T-helper 2 cell treated with Interferon-gamma antibody and Interleukin-4, amounts not matched to agents 5 μg/mL and 100 μg/mL, for 36 hours (primary cell): ENCODE measurements at regions not wholly inside any gene's neighbourhood (a gene's known extent, or its start where the extent isn't known, plus 50 kb on each side); places are given as distances from the start of the nearest gene placed in this dataset.

Source experiments
- DNase-seq: peaks from one replicate; pipeline ENCODE4 v3.0.0; 2021; ENCODE audit warnings: low spot score
- H3K27ac Mint-ChIP-seq: one replicate; pipeline ENCODE4 v1.8.0; 2021; ENCODE audit warnings: mild to moderate bottlenecking, mixed read lengths
- H3K27me3 Mint-ChIP-seq: one replicate; pipeline ENCODE4 v1.8.0; 2021; ENCODE audit warnings: low read depth, mixed read lengths
- H3K36me3 Mint-ChIP-seq: one replicate; pipeline ENCODE4 v1.8.0; 2021; ENCODE audit warnings: low read depth, mixed read lengths
- H3K4me1 Mint-ChIP-seq: one replicate; pipeline ENCODE4 v1.8.0; 2021; ENCODE audit warnings: low read depth, mixed read lengths
- H3K4me3 Mint-ChIP-seq: one replicate; pipeline ENCODE4 v1.8.0; 2022; ENCODE audit warnings: mild to moderate bottlenecking, moderate library complexity, mixed read lengths
- H3K9me3 Mint-ChIP-seq: one replicate; pipeline ENCODE4 v1.8.0; 2021; ENCODE audit warnings: mixed read lengths

DNA sequence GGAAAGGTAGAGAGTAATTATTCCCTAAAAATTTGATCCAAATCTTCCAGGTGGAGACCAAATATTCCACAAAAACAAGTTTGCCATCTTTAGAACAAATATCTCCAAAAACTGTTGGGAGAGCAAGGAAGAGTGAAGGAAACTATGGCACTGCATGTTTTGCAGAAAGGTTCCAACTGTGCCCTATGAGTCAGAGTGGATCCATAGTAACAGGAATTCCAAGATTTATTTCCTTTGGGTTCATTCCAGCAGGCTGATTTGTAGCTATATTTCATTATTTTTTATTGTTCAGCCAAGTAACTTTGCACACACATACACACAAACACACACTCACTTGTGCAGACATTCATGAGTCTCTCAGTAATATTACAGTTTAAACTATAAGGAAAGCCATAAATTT is 459.7 kb upstream of the EPHA6 start:
- Mint-ChIP-seq H3K4me1 (no peaks in the 10 kb centered on the region), H3K4me3 (no peak overlapping the region)
- no peak for DNase-seq

DNA sequence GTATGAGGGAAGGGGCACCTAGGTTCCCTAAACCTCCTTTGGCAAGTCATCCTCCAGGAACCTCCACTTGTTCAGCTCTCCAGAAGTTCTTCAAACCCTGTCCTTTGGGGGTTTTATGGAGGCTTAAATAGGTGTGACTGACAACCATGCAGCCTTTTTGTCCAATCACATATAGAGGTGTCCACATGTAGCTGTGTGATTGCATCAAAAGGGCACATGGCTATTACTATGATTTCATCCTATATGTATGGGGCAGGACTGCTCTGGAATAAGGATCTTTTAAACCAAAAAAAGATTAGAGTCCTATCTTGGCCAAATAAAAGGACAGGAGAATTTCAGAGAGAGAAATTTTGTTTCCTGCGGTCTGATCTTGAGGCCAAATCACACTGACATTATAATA is 453.2 kb upstream of the EPHA6 start:
- Mint-ChIP-seq H3K27ac (no peak overlapping the region), H3K9me3 (peaks cover 24% of the 10 kb centered on the region), H3K4me3 (no peak overlapping the region), H3K4me1 (no peaks in the 10 kb centered on the region), H3K27me3 (no peaks in the 10 kb centered on the region), H3K36me3 (no peaks in the 10 kb centered on the region)
- DNase-seq: no peak

More for the DNA sequence above, 459.7 kb upstream of the EPHA6 start:
- Mint-ChIP-seq H3K27ac (no peak overlapping the region), H3K9me3 (peaks cover 20% of the 10 kb centered on the region), H3K27me3 (no peaks in the 10 kb centered on the region), H3K36me3 (no peaks in the 10 kb centered on the region)

DNA sequence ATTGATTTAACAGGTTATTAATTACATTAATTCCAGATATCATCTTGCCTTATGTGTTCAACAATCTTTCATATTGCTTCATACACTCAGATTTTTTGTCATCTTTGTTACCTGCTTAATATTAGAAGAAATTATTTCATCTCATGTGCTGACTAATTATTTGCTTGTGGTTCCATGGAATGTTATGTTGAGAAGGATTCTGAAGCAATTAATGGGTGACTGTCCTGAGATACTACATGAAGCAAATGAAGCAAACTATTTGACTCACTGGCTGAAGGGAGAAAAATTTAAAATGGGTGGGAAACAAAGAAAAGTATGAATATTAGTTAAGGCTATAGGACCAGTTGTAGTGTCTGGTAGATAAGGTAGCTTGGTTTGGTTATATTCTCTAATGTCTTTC is 443.8 kb upstream of the EPHA6 start:
- H3K27me3 Mint-ChIP-seq: no peaks in the 10 kb centered on the region
- no peak for DNase-seq
- no peak overlapping the region for H3K27ac Mint-ChIP-seq
- H3K4me3 Mint-ChIP-seq: no peak overlapping the region
- no peaks in the 10 kb centered on the region for H3K4me1 Mint-ChIP-seq
- H3K36me3 Mint-ChIP-seq: no peaks in the 10 kb centered on the region
- H3K9me3 Mint-ChIP-seq: peaks cover 22% of the 10 kb centered on the region

DNA sequence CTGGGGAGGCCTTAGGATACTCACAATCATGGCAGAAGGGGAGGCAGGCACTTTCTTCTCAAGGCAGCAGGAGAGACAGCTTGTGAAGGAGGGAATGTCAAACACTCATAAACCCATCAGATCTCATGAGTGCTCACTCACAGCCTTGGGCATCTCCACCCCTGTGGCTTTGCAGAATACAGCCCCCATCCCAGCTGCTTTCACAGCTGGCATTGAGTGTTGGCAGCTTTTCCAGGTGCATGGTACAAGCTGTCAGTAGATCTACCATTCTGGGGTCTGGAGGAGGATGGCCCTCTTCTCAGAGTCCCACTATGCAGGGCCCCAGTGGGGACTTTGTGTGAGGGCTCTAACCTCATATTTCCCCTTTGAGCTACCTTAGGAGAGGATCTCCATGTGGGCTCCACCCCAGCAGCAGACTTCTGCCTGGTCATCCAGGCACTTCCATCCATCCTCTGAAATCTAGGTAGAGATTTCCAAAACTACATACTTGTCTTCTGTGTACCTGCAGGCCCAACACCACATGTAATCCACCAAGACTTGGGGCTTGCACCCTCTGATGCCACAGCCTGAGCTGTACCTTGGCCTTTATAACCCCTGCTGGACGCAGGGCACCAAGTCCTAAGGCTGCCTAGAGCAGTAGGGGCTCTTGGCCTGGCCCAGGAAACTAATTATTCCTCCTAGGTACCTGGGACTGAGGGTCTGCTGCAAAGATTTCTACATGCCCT is 404.2 kb upstream of the EPHA6 start:
- Mint-ChIP-seq H3K27me3 (no peaks in the 10 kb centered on the region), H3K4me1 (no peaks in the 10 kb centered on the region), H3K27ac (no peak overlapping the region), H3K36me3 (no peaks in the 10 kb centered on the region), H3K4me3 (no peak overlapping the region), H3K9me3 (peaks cover 21% of the 10 kb centered on the region)
- DNase-seq: no peak

DNA sequence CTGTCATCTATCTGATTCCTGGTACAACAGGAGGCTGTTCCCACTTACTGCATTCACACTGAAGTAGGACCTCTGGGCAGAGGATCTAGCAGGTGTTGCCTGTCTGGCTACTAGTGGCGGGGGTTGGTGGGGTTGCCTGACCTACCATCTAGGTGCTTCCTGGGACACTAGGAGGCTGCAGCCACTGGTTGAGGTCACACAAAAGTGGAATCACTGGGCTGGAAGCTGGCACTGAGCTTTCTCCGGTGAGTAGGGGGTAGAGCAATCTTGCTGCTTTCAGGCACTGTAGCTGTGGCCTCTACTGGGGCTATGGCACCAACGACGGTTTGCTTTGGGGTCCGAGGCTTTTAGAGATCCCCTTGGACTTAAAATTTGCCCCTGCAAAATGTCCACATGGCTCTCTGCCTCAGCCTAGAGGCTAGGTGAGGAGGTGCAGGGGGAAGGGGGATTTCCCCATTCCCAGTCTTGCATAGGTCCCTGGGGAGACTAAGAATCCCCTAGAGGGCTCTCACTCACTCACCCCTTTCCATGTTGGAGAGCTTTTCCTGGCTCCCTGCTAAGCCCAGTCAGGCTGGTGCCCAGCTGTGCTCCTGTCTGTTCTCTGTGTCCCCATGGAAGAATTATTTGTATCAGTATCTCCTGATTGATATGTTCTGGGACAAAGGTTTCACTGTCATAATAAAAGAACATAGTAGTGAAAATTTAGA is 397.7 kb upstream of the EPHA6 start:
- no peaks in the 10 kb centered on the region for H3K4me1 Mint-ChIP-seq
- H3K4me3 Mint-ChIP-seq: no peak overlapping the region

DNA sequence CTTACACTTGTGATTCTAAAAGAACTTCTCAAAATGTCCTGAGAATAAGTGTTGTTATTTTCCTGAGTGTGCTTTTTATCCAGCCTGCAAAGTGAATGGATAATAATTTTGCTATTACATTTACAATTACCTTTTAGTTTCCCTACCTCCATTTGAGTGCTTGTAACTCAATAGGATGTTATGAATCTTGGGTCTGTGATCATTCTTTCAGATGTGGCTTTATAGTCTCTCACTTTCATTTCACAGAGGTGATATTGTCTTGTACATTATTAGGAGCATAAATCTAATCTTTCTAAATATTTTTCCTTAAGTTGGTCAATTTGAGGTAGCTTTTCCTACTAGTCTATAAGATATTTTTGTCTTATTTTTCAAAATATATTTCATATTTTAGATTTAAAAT is 386.3 kb upstream of the EPHA6 start:
- Mint-ChIP-seq H3K36me3 (no peaks in the 10 kb centered on the region), H3K27me3 (no peaks in the 10 kb centered on the region), H3K4me3 (no peak overlapping the region), H3K9me3 (no peaks in the 10 kb centered on the region), H3K4me1 (no peaks in the 10 kb centered on the region), H3K27ac (no peak overlapping the region)
- DNase-seq: no peak

More for the DNA sequence above, 397.7 kb upstream of the EPHA6 start:
- Mint-ChIP-seq H3K9me3 (peaks cover 18% of the 10 kb centered on the region), H3K27ac (no peak overlapping the region), H3K27me3 (no peaks in the 10 kb centered on the region), H3K36me3 (no peaks in the 10 kb centered on the region)
- no peak for DNase-seq

DNA sequence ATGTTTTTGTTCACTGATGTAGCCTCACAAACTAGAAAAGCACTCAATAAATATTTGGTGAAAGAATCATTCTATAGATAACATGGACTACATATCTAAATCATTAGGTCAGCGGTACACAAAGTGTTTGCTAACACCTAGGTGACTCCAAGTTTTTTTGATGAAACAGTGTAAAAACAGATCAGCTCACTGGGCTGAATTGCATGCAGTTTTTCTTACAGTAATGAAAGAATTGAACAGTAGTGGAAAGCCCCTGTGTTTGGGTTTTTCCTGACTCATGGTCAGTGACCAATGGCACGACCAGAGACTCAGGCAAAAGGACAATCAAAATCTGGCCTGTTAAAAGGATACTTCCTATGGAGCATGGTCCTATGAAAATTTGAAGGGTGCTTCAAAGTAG is 384.3 kb upstream of the EPHA6 start:
- Mint-ChIP-seq H3K4me1 (no peaks in the 10 kb centered on the region), H3K9me3 (no peaks in the 10 kb centered on the region), H3K27ac (no peak overlapping the region), H3K27me3 (no peaks in the 10 kb centered on the region), H3K36me3 (no peaks in the 10 kb centered on the region), H3K4me3 (no peak overlapping the region)
- no peak for DNase-seq

DNA sequence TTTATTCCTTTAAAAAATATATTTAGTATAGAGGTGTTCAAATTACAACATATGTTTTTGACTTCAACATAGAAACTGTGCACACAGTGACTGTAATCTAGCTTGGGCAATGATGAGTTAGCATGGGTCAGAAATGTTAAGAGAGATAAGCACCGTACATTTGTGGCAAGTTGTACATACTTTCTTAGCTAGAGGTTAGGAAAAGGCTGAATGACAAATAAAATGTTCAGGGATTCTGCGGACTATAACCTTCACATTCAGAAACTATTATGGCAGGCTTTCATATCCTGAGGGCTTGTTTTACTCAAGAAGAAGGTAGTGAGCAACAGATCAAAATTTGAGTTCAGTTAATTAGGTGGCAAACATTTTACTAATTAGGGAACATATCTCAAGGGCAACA is 379.7 kb upstream of the EPHA6 start:
- Mint-ChIP-seq H3K27ac (no peak overlapping the region), H3K27me3 (no peaks in the 10 kb centered on the region)

DNA sequence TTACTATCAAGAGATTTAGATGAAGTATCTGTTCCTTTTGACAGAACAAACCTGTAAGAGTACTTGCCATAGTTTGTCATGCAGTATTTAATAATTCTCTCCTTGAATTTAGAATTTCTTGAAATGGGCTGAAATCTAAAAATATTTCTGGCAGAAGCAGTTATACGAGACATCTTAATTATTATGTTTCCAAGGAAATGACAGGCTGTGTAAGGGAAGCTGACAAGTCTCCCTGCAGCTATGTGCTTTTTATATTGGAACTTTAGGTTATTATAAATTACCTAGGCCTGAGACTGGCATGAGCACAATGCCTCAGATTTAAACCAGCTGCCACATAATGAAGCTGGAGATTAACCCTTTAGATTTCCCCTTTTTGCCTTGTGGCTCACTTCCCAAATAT is 365.0 kb upstream of the EPHA6 start:
- Mint-ChIP-seq H3K27ac (no peak overlapping the region), H3K4me1 (no peaks in the 10 kb centered on the region), H3K4me3 (no peak overlapping the region), H3K27me3 (no peaks in the 10 kb centered on the region), H3K36me3 (no peaks in the 10 kb centered on the region), H3K9me3 (peaks cover 5% of the 10 kb centered on the region)
- DNase-seq: no peak

More for the DNA sequence above, 379.7 kb upstream of the EPHA6 start:
- DNase-seq: no peak
- Mint-ChIP-seq H3K36me3 (no peaks in the 10 kb centered on the region), H3K4me1 (no peaks in the 10 kb centered on the region), H3K9me3 (peaks cover 10% of the 10 kb centered on the region), H3K4me3 (no peak overlapping the region)

DNA sequence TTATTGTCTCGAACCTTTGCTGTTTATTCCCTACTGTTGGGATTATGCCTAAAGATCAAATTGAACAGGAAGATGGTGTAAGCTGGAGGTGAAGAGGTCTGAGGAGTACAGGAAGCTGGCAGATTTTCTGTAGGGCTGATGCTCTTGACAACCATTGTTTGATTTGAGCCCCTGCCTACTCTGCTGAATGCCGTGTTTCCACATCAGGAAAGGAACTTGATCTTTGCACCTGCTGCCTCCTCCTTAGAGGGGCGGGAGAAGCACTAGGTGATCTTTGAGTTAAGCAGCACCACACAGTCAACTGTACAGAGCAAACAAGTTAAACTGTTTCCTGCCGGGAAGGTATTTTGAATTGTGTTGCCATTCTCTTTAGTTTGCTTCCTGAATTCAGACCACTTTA is 364.6 kb upstream of the EPHA6 start:
- no peaks in the 10 kb centered on the region for H3K36me3 Mint-ChIP-seq
- H3K4me3 Mint-ChIP-seq: no peak overlapping the region
- no peaks in the 10 kb centered on the region for H3K4me1 Mint-ChIP-seq
- H3K9me3 Mint-ChIP-seq: peaks cover 5% of the 10 kb centered on the region
- DNase-seq: no peak
- H3K27ac Mint-ChIP-seq: no peak overlapping the region
- no peaks in the 10 kb centered on the region for H3K27me3 Mint-ChIP-seq

DNA sequence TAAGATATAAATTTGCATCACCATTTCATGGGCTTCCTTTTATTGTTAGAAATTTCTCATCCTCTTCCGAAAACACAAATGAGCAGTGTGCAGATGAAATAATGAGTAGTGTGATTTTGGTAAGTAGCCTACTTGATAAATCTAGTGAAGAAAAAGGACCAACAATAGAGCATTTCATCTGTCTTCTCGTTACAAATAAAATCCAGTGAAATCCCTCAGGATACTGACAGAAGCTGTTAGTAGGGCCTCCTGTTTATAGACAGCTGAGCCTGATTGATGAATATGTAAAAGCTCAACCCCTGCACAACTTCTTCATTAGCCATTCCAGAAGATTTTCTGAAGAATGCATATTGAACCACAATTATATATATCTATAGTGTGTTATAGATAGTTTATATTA is 363.7 kb upstream of the EPHA6 start:
- Mint-ChIP-seq H3K4me1 (no peaks in the 10 kb centered on the region), H3K36me3 (no peaks in the 10 kb centered on the region), H3K4me3 (no peak overlapping the region), H3K27me3 (no peaks in the 10 kb centered on the region), H3K27ac (no peak overlapping the region), H3K9me3 (peaks cover 10% of the 10 kb centered on the region)
- DNase-seq: no peak

DNA sequence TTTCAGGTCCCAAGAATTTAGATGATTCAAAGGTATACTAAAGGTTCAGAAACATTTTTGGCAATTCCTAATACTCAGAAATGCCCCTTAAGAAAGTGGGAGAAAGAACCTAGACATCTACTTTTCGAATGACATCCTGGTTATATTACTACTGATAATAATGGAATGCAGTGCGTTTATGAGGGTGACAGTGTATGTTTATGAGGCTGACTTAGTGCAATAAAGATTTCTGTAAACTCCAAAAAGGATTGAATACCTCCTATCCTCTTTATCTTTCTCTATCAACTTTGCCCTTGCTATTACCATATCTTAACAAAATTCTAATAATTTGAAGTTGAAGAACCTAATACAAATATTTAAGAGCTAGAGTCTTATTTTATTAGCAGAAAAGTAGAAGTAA is 348.9 kb upstream of the EPHA6 start:
- Mint-ChIP-seq H3K9me3 (peaks cover 12% of the 10 kb centered on the region), H3K36me3 (no peaks in the 10 kb centered on the region), H3K27me3 (no peaks in the 10 kb centered on the region), H3K4me1 (no peaks in the 10 kb centered on the region), H3K27ac (no peak overlapping the region), H3K4me3 (no peak overlapping the region)
- DNase-seq: no peak

DNA sequence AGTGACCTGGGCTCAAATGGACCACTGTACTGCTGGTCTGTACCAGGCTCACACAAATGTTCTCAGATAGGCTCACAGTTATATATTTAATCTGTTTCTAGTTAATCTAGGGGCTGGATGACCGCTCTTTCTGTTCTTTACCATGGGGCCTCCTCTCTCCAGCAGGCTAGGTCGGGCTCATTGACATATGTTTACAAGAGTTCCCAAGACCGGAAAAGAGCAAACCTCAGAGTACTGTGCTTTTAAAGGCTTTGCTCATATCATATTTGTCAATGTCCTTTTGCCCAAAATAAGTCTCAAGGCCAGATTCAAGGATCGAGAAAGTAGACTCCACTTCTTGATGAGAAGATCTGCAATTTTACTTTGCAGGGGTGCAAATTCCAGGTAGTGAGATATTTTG is 348.0 kb upstream of the EPHA6 start:
- Mint-ChIP-seq H3K27me3 (no peaks in the 10 kb centered on the region), H3K27ac (no peak overlapping the region), H3K4me1 (no peaks in the 10 kb centered on the region), H3K36me3 (no peaks in the 10 kb centered on the region), H3K9me3 (peaks cover 7% of the 10 kb centered on the region), H3K4me3 (no peak overlapping the region)
- no peak for DNase-seq

DNA sequence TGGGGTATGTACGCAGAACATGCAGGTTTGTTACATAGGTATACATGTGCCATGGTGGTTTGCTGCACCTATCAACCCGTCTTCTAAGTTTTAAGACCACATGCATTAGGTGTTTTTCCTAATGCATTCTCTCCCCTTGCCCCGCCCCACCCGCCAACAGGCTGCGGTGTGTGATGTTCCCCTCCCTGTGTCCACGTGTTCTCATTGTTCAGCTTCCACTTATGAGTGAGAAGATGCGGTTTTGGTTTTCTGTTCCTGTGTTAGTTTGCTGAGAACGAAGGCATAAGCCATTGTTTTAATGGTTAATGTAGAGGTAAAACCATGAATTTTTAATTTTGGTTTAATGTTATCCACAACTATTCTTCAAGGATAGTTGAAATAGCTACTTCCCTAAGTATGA is 346.8 kb upstream of the EPHA6 start:
- no peak for DNase-seq
- Mint-ChIP-seq H3K27me3 (no peaks in the 10 kb centered on the region), H3K27ac (no peak overlapping the region), H3K9me3 (peaks cover 6% of the 10 kb centered on the region), H3K4me3 (no peak overlapping the region), H3K36me3 (no peaks in the 10 kb centered on the region), H3K4me1 (no peaks in the 10 kb centered on the region)

DNA sequence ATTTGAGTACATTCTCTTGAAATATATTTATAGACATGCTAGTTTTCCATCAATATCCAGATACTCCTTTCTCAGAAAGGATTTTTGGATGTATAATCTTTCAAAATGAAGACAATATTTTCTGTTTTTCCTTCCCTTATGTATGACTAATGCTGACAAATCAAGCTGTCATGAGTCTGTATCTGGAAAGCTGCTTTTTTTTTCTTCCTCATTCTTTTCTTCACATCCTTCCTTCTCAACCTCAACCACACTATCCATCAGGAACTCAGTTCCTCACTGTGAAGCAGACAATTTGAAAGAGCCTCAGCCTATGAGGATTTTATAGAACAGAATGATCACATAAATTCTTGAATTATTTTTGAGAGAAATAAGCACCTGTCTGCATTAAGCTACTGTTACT is 335.9 kb upstream of the EPHA6 start:
- no peak overlapping the region for H3K27ac Mint-ChIP-seq
- H3K36me3 Mint-ChIP-seq: no peaks in the 10 kb centered on the region
- H3K4me1 Mint-ChIP-seq: no peaks in the 10 kb centered on the region
- H3K9me3 Mint-ChIP-seq: peaks cover 3% of the 10 kb centered on the region
- no peak overlapping the region for H3K4me3 Mint-ChIP-seq
- no peaks in the 10 kb centered on the region for H3K27me3 Mint-ChIP-seq
- no peak for DNase-seq
